ENCODE measurements at regions not wholly inside any gene's neighbourhood (a gene's known extent, or its start where the extent isn't known, plus 50 kb on each side); places are given as distances from the start of the nearest gene placed in this dataset.

GRCh38 chrX:38859602-38860001 lies 58.3 kb downstream of the MID1IP1 start:
- Histone ChIP-seq H2AFZ (ENCODE audit: low read depth, low read length) (no peak overlapping the region), H3K27me3 (ENCODE audit: insufficient read depth, low read depth, low read length) (no peaks in the 10 kb centered on the region), H3K9me2 (ENCODE audit: insufficient read depth, low read length) (no peaks in the 10 kb centered on the region), H3K4me3 (ENCODE audit: low read length) (no peak overlapping the region), H3K9me3 (ENCODE audit: low read length) (no peaks in the 10 kb centered on the region), H3K79me2 (replicated peaks; ENCODE audit: insufficient read depth, low read length) (no peaks in the 10 kb centered on the region), H3K36me3 (ENCODE audit: insufficient read depth, low read length) (no peaks in the 10 kb centered on the region), H3K9ac (ENCODE audit: low read length) (no peak overlapping the region), H3K4me2 (ENCODE audit: low read length) (no peak overlapping the region), H4K20me1 (ENCODE audit: insufficient read depth) (no peaks in the 10 kb centered on the region), H3K27ac (ENCODE audit: low read length) (no peak overlapping the region), H3F3A (ENCODE audit: insufficient read depth, low read length, poor library complexity, severe bottlenecking) (no peaks in the 10 kb centered on the region)
- TF ChIP-seq REST (IDR thresholded peaks at IDR 0.05; ENCODE audit: borderline replicate concordance) (no peak), POLR2AphosphoS5 (IDR thresholded peaks at IDR 0.05) (no peak), EZH2 (IDR thresholded peaks at IDR 0.05; ENCODE audit: borderline replicate concordance, insufficient read depth, low read length, poor library complexity, severe bottlenecking) (no peak), TAF1 (IDR thresholded peaks at IDR 0.05; ENCODE audit: low read depth) (no peak), EP300 (conservative IDR thresholded peaks at IDR 0.05; ENCODE audit: poor library complexity, severe bottlenecking) (no peak), RAD21 (conservative IDR thresholded peaks at IDR 0.05) (no peak), CTCF (IDR thresholded peaks at IDR 0.05; ENCODE audit: poor library complexity, severe bottlenecking) (no peak), MXI1 (conservative IDR thresholded peaks at IDR 0.05; ENCODE audit: poor library complexity, severe bottlenecking) (no peak), SMC3 (conservative IDR thresholded peaks at IDR 0.05; ENCODE audit: poor library complexity) (no peak)

- Histone ChIP-seq H3K27ac (ENCODE audit: low read length) (no peak overlapping the region), H3K36me3 (ENCODE audit: insufficient read depth, low read length) (no peaks in the 10 kb centered on the region), H3K4me3 (ENCODE audit: low read length) (no peak overlapping the region), H3K79me2 (replicated peaks; ENCODE audit: insufficient read depth, low read length) (no peaks in the 10 kb centered on the region), H3F3A (ENCODE audit: insufficient read depth, low read length, poor library complexity, severe bottlenecking) (no peaks in the 10 kb centered on the region), H3K4me2 (ENCODE audit: low read length) (no peak overlapping the region), H4K20me1 (ENCODE audit: insufficient read depth) (no peaks in the 10 kb centered on the region), H2AFZ (ENCODE audit: low read depth, low read length) (no peak overlapping the region), H3K9me3 (ENCODE audit: low read length) (no peaks in the 10 kb centered on the region), H3K27me3 (ENCODE audit: insufficient read depth, low read depth, low read length) (no peaks in the 10 kb centered on the region), H3K9ac (ENCODE audit: low read length) (no peak overlapping the region), H3K9me2 (ENCODE audit: insufficient read depth, low read length) (no peaks in the 10 kb centered on the region)
- TF ChIP-seq CTCF (IDR thresholded peaks at IDR 0.05; ENCODE audit: poor library complexity, severe bottlenecking) (no peak), RAD21 (conservative IDR thresholded peaks at IDR 0.05) (no peak), SMC3 (conservative IDR thresholded peaks at IDR 0.05; ENCODE audit: poor library complexity) (no peak), POLR2AphosphoS5 (IDR thresholded peaks at IDR 0.05) (no peak), REST (IDR thresholded peaks at IDR 0.05; ENCODE audit: borderline replicate concordance) (no peak), EZH2 (IDR thresholded peaks at IDR 0.05; ENCODE audit: borderline replicate concordance, insufficient read depth, low read length, poor library complexity, severe bottlenecking) (no peak), TAF1 (IDR thresholded peaks at IDR 0.05; ENCODE audit: low read depth) (no peak), EP300 (conservative IDR thresholded peaks at IDR 0.05; ENCODE audit: poor library complexity, severe bottlenecking) (no peak), MXI1 (conservative IDR thresholded peaks at IDR 0.05; ENCODE audit: poor library complexity, severe bottlenecking) (no peak)
Measured at GRCh38 chrX:38860106-38861013, 59.1 kb downstream of the MID1IP1 start.
